ENCODE measurements at regions not wholly inside any gene's neighbourhood (a gene's known extent, or its start where the extent isn't known, plus 50 kb on each side); places are given as distances from the start of the nearest gene placed in this dataset.

- TF ChIP-seq CTCF (IDR thresholded peaks at IDR 0.05; ENCODE audit: insufficient read depth, low read depth, low read length) (no peak), EZH2 (IDR thresholded peaks at IDR 0.05; ENCODE audit: insufficient read depth, low read length) (no peak)
Measured at GRCh38 chr18:22018366-22018765, 151.0 kb upstream of the GATA6 start.

Measured in astrocyte (in vitro differentiated cells and primary cell).